C4-2B (cell line): ENCODE measurements at regions not wholly inside any gene's neighbourhood (a gene's known extent, or its start where the extent isn't known, plus 50 kb on each side); places are given as distances from the start of the nearest gene placed in this dataset.

Experiments used
- H3K27ac ChIP-seq: fragments of 450-650 bp; 2 replicates; pipeline ENCODE4 v1.5.1; 2017
- CTCF ChIP-seq: fragments of 450-650 bp; conservative IDR thresholded peaks from 2 replicates; pipeline ENCODE4 v1.5.1; 2017; ENCODE audit warnings: mild to moderate bottlenecking
- ZFX ChIP-seq: fragments of 450-650 bp; IDR thresholded peaks from 2 replicates; pipeline ENCODE4 v1.6.1; 2017

DNA sequence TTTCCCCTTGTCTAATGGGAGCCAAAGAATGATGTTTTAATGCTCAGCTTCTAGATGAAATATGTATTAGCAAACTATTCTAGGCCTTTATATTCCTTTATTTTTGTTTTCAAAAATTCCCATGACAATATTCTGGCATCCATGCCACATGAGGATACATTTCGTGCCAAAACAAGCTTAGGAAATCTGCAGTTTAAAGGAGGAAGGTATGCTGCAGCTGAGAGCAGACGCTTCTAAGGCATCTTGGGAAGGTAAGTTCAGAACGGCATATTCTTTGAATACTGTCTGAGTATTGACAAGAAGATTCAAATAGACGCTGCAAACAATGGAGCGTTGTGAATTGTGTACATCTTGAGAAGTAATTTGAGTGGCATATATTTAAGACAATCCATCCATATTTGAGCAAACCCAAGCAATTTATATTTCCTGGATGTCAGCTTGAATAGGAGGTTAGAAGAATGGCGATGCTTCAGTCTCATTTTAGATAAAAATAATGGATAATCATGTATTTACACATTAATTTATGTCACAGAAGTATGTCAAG, 158.6 kb downstream of the RAP2B start:
- no peak overlapping the region for H3K27ac ChIP-seq
- TF ChIP-seq ZFX (no peak), CTCF (no peak)

GRCh38 chr3:153328690-153329089, 166.7 kb downstream of the RAP2B start:
- TF ChIP-seq ZFX (no peak), CTCF (no peak)

DNA sequence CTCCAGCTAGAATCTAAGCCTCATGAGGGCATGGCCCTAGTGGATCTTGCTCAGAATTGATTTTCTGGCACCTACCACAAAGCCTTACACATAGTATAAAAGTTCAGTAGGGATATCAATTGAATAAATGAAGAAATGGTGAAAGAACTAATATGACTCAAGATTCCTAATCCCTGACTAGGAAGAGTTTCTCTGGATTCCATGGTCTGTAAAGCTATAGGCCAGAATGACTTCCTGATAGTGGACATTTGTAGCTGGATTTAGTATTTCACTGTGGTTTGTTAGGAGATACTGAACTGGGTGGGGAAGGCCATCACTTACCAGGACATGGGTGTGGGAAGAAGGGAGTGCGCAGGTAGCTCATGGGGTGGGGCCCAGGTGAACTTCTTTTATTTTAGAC, 168.9 kb downstream of the RAP2B start:
- H3K27ac ChIP-seq = no peak overlapping the region

More at GRCh38 chr3:153328690-153329089, 166.7 kb downstream of the RAP2B start:
- no peak overlapping the region for H3K27ac ChIP-seq

GRCh38 chr3:153331676-153332075, 169.7 kb downstream of the RAP2B start:
- H3K27ac ChIP-seq = no peak overlapping the region
- TF ChIP-seq ZFX (no peak), CTCF (no peak)

More for the DNA sequence above, 168.9 kb downstream of the RAP2B start:
- TF ChIP-seq CTCF = no peak
- no peak for TF ChIP-seq ZFX

DNA sequence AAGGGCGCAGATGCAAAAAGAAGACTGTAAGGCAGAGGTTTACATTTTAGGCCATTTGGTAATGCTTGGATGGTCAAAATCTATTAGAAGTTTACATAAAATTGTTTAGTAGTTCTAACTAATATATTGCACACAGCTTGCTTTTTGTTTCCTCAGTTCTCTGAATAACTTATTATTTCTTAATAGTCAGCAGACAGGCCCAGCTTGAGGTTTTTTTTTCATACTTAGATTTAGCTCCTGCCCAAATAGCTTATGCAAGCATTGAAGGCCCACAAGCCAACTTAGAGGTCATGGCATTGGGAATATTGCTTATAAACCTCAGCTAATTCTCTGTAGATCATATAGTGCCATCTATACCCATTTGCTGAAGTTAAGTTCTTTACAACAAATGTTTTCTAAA, 172.5 kb downstream of the RAP2B start:
- no peak overlapping the region for H3K27ac ChIP-seq
- TF ChIP-seq CTCF = no peak
- TF ChIP-seq ZFX = no peak

- TF ChIP-seq CTCF = no peak
- no peak for TF ChIP-seq ZFX
- H3K27ac ChIP-seq = no peak overlapping the region
Observed at GRCh38 chr3:153337369-153337768, 175.3 kb downstream of the RAP2B start.

GRCh38 chr3:153338487-153338886, 176.5 kb downstream of the RAP2B start:
- no peak for TF ChIP-seq CTCF
- no peak for TF ChIP-seq ZFX
- no peak overlapping the region for H3K27ac ChIP-seq
